Ectodermal cell (in vitro differentiated cells): ENCODE measurements at regions not wholly inside any gene's neighbourhood (a gene's known extent, or its start where the extent isn't known, plus 50 kb on each side); places are given as distances from the start of the nearest gene placed in this dataset.

Source experiments
- H3K27ac ChIP-seq: 2 replicates; pipeline ENCODE4 v1.7.0; 2013; ENCODE audit warnings: mild to moderate bottlenecking, low read depth, low read length; ENCODE audit not compliant: insufficient read depth, poor library complexity, severe bottlenecking
- H3K27me3 ChIP-seq: 2 replicates; pipeline ENCODE4 v1.7.0; 2013; ENCODE audit warnings: mild to moderate bottlenecking, low read length; ENCODE audit not compliant: insufficient read depth, control insufficient read depth, poor library complexity, severe bottlenecking
- H3K36me3 ChIP-seq: one replicate; pipeline ENCODE4 v1.7.0; 2013; ENCODE audit warnings: low read length; ENCODE audit not compliant: control insufficient read depth, insufficient read depth
- H3K4me1 ChIP-seq: one replicate; pipeline ENCODE4 v1.7.0; 2013; ENCODE audit warnings: low read length; ENCODE audit not compliant: control insufficient read depth, insufficient read depth
- H3K4me3 ChIP-seq: 2 replicates; pipeline ENCODE4 v1.7.0; 2013; ENCODE audit warnings: low read depth, low read length, control low read depth; ENCODE audit not compliant: insufficient read depth
- H3K9me3 ChIP-seq: 2 replicates; pipeline ENCODE4 v1.7.0; 2013; ENCODE audit warnings: mild to moderate bottlenecking, low read length, moderate library complexity; ENCODE audit not compliant: control insufficient read depth
- WGBS, 2 experiments: methylation state at CpG; one replicate each; pipeline ENCODE4 v1.1.7; 2013; ENCODE audit warnings: missing lambda C conversion rate in 2 of 2; 5-methylcytosine and 5-hydroxymethylcytosine counted together

- H3K9me3 ChIP-seq, result no peaks in the 10 kb centered on the region
- WGBS, 2 experiments, result 96 to 98% methylated on average over 2 of the region's 2 CpGs
- H3K27ac ChIP-seq, result no peak overlapping the region
- H3K4me1 ChIP-seq, result peaks cover 6% of the 10 kb centered on the region
- H3K4me3 ChIP-seq, result no peak overlapping the region
- no peaks in the 10 kb centered on the region for H3K27me3 ChIP-seq
- H3K36me3 ChIP-seq, result no peaks in the 10 kb centered on the region
These were observed 460.8 kb downstream of the BCAT1 start for GRCh38 chr12:24488091-24488596.

GRCh38 chr12:24487606-24488005 lies 461.3 kb downstream of the BCAT1 start:
- no peak overlapping the region for H3K4me3 ChIP-seq
- 94 to 100% methylated on average over 3 of the region's 3 CpGs for WGBS, 2 experiments
- peaks cover 6% of the 10 kb centered on the region for H3K4me1 ChIP-seq
- H3K27ac ChIP-seq, result no peak overlapping the region
- H3K36me3 ChIP-seq, result no peaks in the 10 kb centered on the region
- H3K27me3 ChIP-seq, result no peaks in the 10 kb centered on the region
- no peaks in the 10 kb centered on the region for H3K9me3 ChIP-seq

- Histone ChIP-seq H3K36me3 (no peaks in the 10 kb centered on the region), H3K9me3 (no peaks in the 10 kb centered on the region), H3K4me1 (no peaks in the 10 kb centered on the region), H3K27ac (no peak overlapping the region), H3K27me3 (no peaks in the 10 kb centered on the region), H3K4me3 (no peak overlapping the region)
- 81 to 100% methylated on average over 2 of the region's 3 CpGs for WGBS, 2 experiments
These were observed 465.2 kb downstream of the BCAT1 start for GRCh38 chr12:24483732-24484131.

GRCh38 chr12:24482882-24483604 lies 465.9 kb downstream of the BCAT1 start:
- Histone ChIP-seq H3K36me3 (no peaks in the 10 kb centered on the region), H3K27ac (no peak overlapping the region), H3K9me3 (no peaks in the 10 kb centered on the region), H3K27me3 (no peaks in the 10 kb centered on the region), H3K4me1 (no peaks in the 10 kb centered on the region), H3K4me3 (no peak overlapping the region)
- 76 to 82% methylated on average over 3 of the region's 3 CpGs for WGBS, 2 experiments

- H3K36me3 ChIP-seq, result no peaks in the 10 kb centered on the region
- WGBS, 2 experiments, result 93 to 94% methylated on average over 3 of the region's 3 CpGs
These were observed 466.9 kb downstream of the BCAT1 start for GRCh38 chr12:24482044-24482443.

GRCh38 chr12:24480766-24481449 lies 468.0 kb downstream of the BCAT1 start:
- Histone ChIP-seq H3K27ac (no peak overlapping the region), H3K4me3 (no peak overlapping the region), H3K27me3 (no peaks in the 10 kb centered on the region), H3K4me1 (no peaks in the 10 kb centered on the region), H3K9me3 (no peaks in the 10 kb centered on the region), H3K36me3 (no peaks in the 10 kb centered on the region)
- 93 to 97% methylated on average over 5 of the region's 5 CpGs for WGBS, 2 experiments

More at GRCh38 chr12:24482044-24482443, 466.9 kb downstream of the BCAT1 start:
- Histone ChIP-seq H3K27me3 (no peaks in the 10 kb centered on the region), H3K27ac (no peak overlapping the region), H3K4me1 (no peaks in the 10 kb centered on the region), H3K4me3 (no peak overlapping the region), H3K9me3 (no peaks in the 10 kb centered on the region)

GRCh38 chr12:24479131-24479530 lies 469.8 kb downstream of the BCAT1 start:
- Histone ChIP-seq H3K4me1 (no peaks in the 10 kb centered on the region), H3K36me3 (no peaks in the 10 kb centered on the region), H3K4me3 (no peak overlapping the region), H3K9me3 (no peaks in the 10 kb centered on the region), H3K27ac (no peak overlapping the region), H3K27me3 (no peaks in the 10 kb centered on the region)
- WGBS, 2 experiments, result 91% methylated on average over 4 to 5 of the region's 5 CpGs

GRCh38 chr12:24478254-24478653 lies 470.6 kb downstream of the BCAT1 start:
- Histone ChIP-seq H3K27me3 (no peaks in the 10 kb centered on the region), H3K4me3 (no peak overlapping the region), H3K4me1 (no peaks in the 10 kb centered on the region), H3K27ac (no peak overlapping the region), H3K9me3 (no peaks in the 10 kb centered on the region), H3K36me3 (no peaks in the 10 kb centered on the region)
- 97% methylated on average over 1 of the region's 1 CpG for WGBS, 2 experiments

GRCh38 chr12:24476310-24476709 lies 472.6 kb downstream of the BCAT1 start:
- no peaks in the 10 kb centered on the region for H3K4me1 ChIP-seq
- H3K4me3 ChIP-seq, result no peak overlapping the region
- H3K36me3 ChIP-seq, result no peaks in the 10 kb centered on the region
- H3K27ac ChIP-seq, result no peak overlapping the region
- no peaks in the 10 kb centered on the region for H3K9me3 ChIP-seq
- H3K27me3 ChIP-seq, result no peaks in the 10 kb centered on the region
- 95 to 96% methylated on average over 6 of the region's 6 CpGs for WGBS, 2 experiments

- H3K27ac ChIP-seq, result no peak overlapping the region
- no peaks in the 10 kb centered on the region for H3K9me3 ChIP-seq
- no peaks in the 10 kb centered on the region for H3K27me3 ChIP-seq
- no peaks in the 10 kb centered on the region for H3K36me3 ChIP-seq
- H3K4me1 ChIP-seq, result no peaks in the 10 kb centered on the region
- no peak overlapping the region for H3K4me3 ChIP-seq
- 94 to 97% methylated on average over 5 of the region's 5 CpGs for WGBS, 2 experiments
These were observed 473.6 kb downstream of the BCAT1 start for GRCh38 chr12:24475337-24475736.
